ENCODE measurements at regions not wholly inside any gene's neighbourhood (a gene's known extent, or its start where the extent isn't known, plus 50 kb on each side); places are given as distances from the start of the nearest gene placed in this dataset.

DNA sequence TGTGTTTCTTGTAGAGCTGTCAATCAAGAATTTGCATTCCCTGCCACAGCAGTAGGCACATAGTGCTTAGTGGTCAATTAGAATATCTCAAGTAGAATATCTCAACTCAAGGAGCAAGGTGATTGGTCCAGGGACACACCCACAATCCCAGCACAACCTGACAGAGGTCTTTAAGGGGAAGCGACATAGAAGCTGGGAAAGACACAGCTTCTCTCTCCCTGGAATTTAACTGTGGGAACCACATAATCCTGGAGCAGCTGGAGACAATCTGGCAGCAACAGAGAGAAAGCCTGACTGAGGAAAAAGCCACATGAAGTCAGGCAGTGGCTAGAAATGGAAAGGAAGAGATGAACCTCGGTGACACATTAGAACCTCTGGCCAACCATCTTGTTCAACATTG, 85.7 kb upstream of the LMO3 start:
- DNase-seq (no peak), ATAC-seq (no peak)
- intact Hi-C loops (cut with DNase I, micrococcal nuclease) = no loop called here

DNA sequence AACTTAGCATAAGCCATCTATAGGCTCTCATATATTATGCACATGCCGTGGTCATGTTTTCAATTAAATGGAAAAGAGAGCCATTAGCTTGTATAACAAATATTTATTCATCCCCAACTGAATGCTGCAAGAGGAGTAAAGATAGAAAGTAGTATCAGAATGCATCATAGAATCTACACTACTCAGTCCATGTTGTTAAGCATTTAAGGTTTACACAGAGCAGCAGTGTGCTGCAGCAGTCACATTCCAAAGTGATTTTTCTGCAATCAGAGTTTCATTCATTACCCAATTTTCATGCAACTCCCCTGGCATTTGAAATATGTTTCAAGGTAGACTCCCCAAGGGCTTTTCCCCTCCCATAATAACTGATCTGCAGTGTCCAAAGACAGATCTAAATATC, 82.2 kb upstream of the LMO3 start:
- DNase-seq = no peak
- no peak for ATAC-seq
- intact Hi-C loops (cut with DNase I, micrococcal nuclease) = no loop called here

DNA sequence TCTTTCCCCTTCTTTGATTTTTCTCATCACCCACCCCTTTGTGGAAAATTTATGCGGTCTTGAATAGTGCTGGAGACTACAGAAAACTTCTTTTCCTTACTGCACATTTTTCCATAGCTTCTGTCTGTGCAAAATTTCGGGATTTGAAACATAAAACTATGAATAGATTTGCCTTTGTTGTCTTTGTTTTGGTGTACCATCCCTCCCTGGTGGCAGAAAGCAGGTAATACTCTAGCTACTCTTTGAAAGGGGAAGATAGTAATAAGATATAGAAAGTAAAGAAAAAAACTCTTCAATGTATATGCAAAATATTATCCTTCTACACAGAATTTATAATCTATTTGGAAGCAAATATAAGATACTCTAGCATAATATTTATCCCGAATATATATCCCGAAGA, 79.1 kb upstream of the LMO3 start:
- ATAC-seq (no peak), DNase-seq (no peak)
- intact Hi-C loops (cut with DNase I, micrococcal nuclease) = no loop called here

DNA sequence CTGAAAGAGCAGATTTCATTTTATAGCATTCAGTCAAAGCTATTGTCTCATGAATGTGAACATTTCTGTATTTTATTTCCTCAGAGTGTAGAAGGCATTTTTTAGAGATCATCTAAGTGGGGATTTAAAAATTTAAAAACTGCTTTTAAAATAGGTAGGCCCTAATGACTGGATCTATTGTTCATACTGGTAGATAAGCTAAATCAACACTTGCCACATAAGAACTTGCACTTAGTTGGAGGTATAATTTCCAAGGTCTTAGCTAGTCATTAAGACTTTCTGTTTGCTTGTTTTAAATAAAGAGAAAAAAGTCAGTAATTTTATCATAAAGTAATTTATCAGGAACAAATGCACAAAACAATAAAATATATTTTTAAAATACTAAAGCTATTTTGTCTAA, 75.2 kb upstream of the LMO3 start:
- no peak for ATAC-seq
- intact Hi-C loops (cut with DNase I, micrococcal nuclease) = no loop called here
- DNase-seq = no peak

DNA sequence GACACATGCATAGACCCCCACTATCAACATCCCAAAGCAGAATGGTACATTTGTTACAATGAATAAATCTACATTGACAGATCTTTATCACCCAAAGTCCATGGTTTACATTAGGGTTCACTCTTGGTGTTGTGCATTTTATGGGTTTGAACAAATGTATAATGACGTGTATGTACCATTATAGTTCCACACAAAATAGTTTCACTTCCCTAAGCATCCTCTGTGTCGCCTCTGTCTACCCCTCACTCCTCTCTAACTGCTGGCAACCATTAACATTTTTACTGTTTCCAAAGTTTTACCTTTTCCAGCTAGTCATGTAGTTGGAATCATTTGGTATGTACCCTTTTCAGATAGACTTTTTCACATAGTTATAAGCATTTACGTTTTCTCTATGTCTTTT, 69.5 kb upstream of the LMO3 start:
- ATAC-seq (no peak), DNase-seq (no peak)
- intact Hi-C loops (cut with DNase I, micrococcal nuclease) = no loop called here

DNA sequence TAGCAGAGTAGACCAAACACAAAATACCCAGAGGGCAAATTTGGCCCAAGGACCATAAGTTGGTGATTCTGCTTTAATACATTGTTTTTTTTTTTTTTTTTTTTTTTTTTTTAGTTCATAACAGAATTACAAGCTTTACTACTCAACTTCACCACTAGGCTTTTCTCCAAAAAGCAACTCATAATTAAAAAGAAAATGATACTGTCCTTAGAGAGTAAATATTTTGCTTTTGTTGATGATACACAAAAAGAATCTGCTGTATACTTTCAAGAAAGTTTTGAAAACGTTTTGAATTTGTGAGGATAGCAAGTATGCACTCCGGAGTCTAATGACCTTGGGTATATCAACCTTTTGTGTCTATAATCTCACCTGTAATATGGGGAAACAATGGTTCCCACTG, 68.9 kb upstream of the LMO3 start:
- ATAC-seq (no peak), DNase-seq (no peak)
- intact Hi-C loops (cut with DNase I, micrococcal nuclease) = no loop called here

DNA sequence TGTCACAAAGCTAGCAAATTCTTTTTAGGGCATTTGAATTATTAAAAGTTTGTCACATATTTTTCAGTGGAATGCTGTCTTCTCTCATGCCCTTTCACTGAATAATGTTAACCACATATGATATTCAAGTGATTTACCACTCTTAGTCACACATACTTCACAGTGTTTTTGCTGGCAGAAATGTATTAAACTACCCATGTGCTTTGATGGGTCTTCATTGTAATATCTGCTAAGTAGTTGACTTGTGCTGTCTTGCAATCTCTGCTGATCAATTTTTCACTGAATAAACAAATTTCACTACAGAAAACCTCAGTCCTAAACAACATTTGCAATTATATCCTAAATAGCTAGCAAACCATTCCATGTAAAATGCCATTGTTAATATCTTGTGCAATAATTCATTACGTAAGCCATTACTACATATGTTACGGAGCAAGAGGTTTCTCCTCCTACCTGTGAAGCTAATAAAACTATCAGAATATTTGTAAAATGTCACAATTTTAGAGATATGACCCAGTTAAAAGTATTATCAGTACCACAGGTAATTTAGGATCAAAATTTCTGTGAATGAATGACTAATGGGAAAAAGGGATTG, 64.6 kb upstream of the LMO3 start:
- ATAC-seq (no peak), DNase-seq (no peak)
- intact Hi-C loops (cut with DNase I, micrococcal nuclease) = no loop called here

DNA sequence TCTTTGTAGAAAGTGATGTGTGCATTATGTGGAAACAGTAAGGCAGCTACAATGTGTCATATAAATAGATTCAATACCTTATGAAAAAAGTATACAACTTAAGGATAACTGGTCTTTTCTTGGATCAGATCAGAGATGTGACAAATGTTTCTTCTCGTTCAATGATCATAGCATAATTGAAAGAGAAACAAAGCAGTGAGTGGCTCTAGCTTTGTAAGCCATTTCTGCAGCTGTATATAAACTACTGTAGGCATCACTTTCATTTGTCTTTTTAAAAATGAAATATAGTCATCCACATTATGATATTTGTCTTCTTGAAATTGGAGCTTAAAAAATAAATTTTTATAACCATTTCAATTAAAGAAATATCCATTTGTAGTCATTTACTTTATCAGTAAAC, 63.8 kb upstream of the LMO3 start:
- intact Hi-C loops (cut with DNase I, micrococcal nuclease) = no loop called here
- ATAC-seq = no peak
- no peak for DNase-seq

DNA sequence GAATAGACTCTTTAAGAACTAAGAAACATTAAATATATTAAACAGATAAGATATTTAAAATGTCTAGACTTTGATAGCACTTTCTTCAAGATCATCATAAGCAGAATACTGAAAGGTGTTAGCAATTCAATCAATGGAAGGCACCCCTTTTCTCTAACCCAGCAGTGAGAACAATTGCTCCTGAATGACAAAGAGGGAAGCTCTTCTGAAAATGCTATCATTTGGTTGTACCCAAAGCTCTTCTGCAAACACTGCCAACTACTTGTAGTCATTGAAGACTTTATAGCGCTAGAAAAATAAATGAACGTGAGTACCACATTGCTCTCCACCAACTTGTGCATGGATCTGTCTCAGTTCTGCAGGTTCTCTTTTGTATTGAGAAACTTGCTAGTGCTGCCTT, 62.2 kb upstream of the LMO3 start:
- no peak for DNase-seq
- no peak for ATAC-seq
- intact Hi-C loops (cut with DNase I, micrococcal nuclease) = no loop called here

DNA sequence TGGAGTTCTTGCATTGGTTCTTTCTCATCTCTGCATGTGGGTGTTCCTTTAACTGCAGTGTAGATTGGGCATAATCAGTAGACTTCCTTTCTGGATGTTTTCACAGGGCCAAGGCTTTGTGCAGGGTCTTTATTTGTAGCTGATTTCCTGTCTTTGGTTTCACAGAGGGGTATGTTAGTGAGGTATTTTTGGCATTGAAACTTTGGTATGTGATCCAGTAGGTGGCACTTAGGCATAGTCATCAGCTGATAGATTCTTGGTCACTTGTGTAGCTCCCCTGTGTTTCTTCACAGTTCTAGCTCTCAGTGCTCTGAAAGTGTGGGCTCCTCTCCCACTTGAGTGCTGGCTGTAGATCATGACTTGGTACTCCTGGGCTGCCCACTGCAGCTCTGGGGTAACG, 52.7 kb upstream of the LMO3 start:
- ATAC-seq = no peak
- intact Hi-C loops (cut with DNase I, micrococcal nuclease) = no loop called here
- DNase-seq = no peak

Small RNAs in the stretch of these regions (microRNA-seq; reads per million reads assigned to microRNA genes)
- gene MIR3974 = 0 reads per million in 2 donors
